GM10266 (cell line): ENCODE measurements at regions not wholly inside any gene's neighbourhood (a gene's known extent, or its start where the extent isn't known, plus 50 kb on each side); places are given as distances from the start of the nearest gene placed in this dataset.

ENCODE experiments used
- DNase-seq: peaks from one replicate; pipeline ENCODE4 v3.0.0; 2012; ENCODE audit errors: extremely low spot score
- CTCF ChIP-seq: IDR thresholded peaks from 2 replicates; pipeline ENCODE4 v1.5.1; 2012; ENCODE audit warnings: mild to moderate bottlenecking, low read depth; ENCODE audit not compliant: control insufficient read depth, insufficient read depth; ENCODE audit errors: missing control alignments

- no peak for DNase-seq
- TF ChIP-seq CTCF, result no peak
Measured at GRCh38 chr2:15061268-15061667, 428.8 kb downstream of the LRATD1 start.

- no peak for TF ChIP-seq CTCF
- DNase-seq, result no peak
Measured at GRCh38 chr2:15066138-15066537, 433.6 kb downstream of the LRATD1 start.

- DNase-seq, result no peak
- TF ChIP-seq CTCF, result no peak
Measured at GRCh38 chr2:15069149-15069548, 436.6 kb downstream of the LRATD1 start.

GRCh38 chr2:15072836-15073235 lies 440.3 kb downstream of the LRATD1 start:
- no peak for TF ChIP-seq CTCF
- DNase-seq, result no peak

- no peak for DNase-seq
- no peak for TF ChIP-seq CTCF
Measured at GRCh38 chr2:15073664-15074063, 441.1 kb downstream of the LRATD1 start.

- DNase-seq, result no peak
- no peak for TF ChIP-seq CTCF
Measured at GRCh38 chr2:15074319-15074718, 441.8 kb downstream of the LRATD1 start.

- no peak for TF ChIP-seq CTCF
- DNase-seq, result no peak
Measured at GRCh38 chr2:15074751-15075700, 442.5 kb downstream of the LRATD1 start.
